Gastroesophageal sphincter (tissue), 3 donors: ENCODE measurements at regions not wholly inside any gene's neighbourhood (a gene's known extent, or its start where the extent isn't known, plus 50 kb on each side); places are given as distances from the start of the nearest gene placed in this dataset.

ENCODE experiments used
- EP300 ChIP-seq: sonication (generic); formaldehyde crosslinking; IDR thresholded peaks from one replicate; pipeline ENCODE4 v1.6.1; 2017; ENCODE audit warnings: antibody characterized with exemption, mild to moderate bottlenecking
- POLR2A ChIP-seq, 2 donors: fragments of 450-650 bp; IDR thresholded peaks; one replicate each; pipeline ENCODE4 v1.6.1; 2017; ENCODE audit warnings: antibody characterized with exemption in 2 of 2, mild to moderate bottlenecking in 2 of 2, moderate library complexity in 1 of 2
- POLR2AphosphoS5 ChIP-seq: sonication (generic); formaldehyde crosslinking; IDR thresholded peaks from one replicate; pipeline ENCODE4 v1.6.1; 2017; ENCODE audit warnings: antibody characterized with exemption
- TF ChIP-seq, protein P1 (sequence below), 4 experiments: fragments of 200-600 bp in 2 of 4; fragments of 450-650 bp in 2 of 4; sonication (generic) in 1 of 4; IDR thresholded peaks; one replicate each; pipeline ENCODE4 v1.5.1; 2017 to 2019; ENCODE audit warnings: antibody characterized with exemption in 4 of 4, mild to moderate bottlenecking in 2 of 4, moderate library complexity in 2 of 4

DNA sequence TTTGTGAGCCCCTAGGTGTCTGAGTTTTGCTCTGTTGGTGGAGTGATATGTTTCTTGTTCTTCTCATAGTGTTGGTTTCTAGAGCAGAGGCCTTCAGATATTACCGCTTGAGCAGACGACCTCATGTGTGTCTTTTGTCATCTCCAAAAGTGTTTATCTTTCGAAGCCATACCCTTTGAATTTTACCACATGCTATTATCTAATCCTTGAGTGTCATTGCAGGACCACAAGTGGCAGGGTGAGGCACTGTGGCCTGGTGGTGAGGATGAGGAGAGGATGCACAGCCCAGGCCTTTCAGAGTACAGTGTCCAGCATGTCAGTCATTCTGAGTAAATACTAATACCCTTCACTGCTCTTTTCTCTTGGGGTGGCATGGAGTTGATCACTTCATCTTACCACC is 57.2 kb upstream of the CISTR start:
- TF ChIP-seq, protein P1, sequence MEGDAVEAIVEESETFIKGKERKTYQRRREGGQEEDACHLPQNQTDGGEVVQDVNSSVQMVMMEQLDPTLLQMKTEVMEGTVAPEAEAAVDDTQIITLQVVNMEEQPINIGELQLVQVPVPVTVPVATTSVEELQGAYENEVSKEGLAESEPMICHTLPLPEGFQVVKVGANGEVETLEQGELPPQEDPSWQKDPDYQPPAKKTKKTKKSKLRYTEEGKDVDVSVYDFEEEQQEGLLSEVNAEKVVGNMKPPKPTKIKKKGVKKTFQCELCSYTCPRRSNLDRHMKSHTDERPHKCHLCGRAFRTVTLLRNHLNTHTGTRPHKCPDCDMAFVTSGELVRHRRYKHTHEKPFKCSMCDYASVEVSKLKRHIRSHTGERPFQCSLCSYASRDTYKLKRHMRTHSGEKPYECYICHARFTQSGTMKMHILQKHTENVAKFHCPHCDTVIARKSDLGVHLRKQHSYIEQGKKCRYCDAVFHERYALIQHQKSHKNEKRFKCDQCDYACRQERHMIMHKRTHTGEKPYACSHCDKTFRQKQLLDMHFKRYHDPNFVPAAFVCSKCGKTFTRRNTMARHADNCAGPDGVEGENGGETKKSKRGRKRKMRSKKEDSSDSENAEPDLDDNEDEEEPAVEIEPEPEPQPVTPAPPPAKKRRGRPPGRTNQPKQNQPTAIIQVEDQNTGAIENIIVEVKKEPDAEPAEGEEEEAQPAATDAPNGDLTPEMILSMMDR (IDR thresholded peaks at IDR 0.05): no peak
- TF ChIP-seq POLR2A (IDR thresholded peaks at IDR 0.05): no peak
- no peak for TF ChIP-seq EP300
- TF ChIP-seq POLR2AphosphoS5: no peak
